ENCODE measurements at regions not wholly inside any gene's neighbourhood (a gene's known extent, or its start where the extent isn't known, plus 50 kb on each side); places are given as distances from the start of the nearest gene placed in this dataset.

DNA sequence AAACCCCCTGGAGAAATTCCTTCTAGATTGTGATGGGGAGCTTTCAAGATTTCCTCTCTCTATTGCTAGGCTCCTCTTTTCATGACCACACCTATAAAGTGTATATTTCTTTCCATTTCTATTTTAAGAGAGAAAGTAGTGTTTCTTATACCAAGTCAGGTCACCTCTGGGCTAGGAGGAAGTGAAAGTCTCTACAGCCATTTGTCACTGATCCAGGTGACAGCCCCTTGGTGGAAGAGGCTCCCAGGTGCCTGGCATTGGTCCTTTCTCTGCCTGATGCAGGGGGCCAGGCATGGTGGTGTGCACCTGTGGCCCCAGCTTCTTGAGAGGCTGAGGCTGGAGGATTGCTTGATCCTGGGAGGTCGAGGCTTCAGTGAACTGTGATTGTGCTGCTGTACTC is 64.7 kb downstream of the DHCR7 start:
- TF ChIP-seq, protein P1, sequence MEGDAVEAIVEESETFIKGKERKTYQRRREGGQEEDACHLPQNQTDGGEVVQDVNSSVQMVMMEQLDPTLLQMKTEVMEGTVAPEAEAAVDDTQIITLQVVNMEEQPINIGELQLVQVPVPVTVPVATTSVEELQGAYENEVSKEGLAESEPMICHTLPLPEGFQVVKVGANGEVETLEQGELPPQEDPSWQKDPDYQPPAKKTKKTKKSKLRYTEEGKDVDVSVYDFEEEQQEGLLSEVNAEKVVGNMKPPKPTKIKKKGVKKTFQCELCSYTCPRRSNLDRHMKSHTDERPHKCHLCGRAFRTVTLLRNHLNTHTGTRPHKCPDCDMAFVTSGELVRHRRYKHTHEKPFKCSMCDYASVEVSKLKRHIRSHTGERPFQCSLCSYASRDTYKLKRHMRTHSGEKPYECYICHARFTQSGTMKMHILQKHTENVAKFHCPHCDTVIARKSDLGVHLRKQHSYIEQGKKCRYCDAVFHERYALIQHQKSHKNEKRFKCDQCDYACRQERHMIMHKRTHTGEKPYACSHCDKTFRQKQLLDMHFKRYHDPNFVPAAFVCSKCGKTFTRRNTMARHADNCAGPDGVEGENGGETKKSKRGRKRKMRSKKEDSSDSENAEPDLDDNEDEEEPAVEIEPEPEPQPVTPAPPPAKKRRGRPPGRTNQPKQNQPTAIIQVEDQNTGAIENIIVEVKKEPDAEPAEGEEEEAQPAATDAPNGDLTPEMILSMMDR (IDR thresholded peaks at IDR 0.05; ENCODE audit: low read depth, low read length): no peak
- Histone ChIP-seq H3K27me3 (ENCODE audit: control insufficient read depth, insufficient read depth, low read length) (peaks cover 5% of the 10 kb centered on the region), H3K4me3 (ENCODE audit: low read depth, low read length) (no peak overlapping the region), H3K9me3 (ENCODE audit: control insufficient read depth, insufficient read depth, low read length) (peaks cover 7% of the 10 kb centered on the region), H3K27ac (ENCODE audit: low read depth, low read length) (no peak overlapping the region)
- ChIA-PET POLR2A (no interaction called here), CTCF (no interaction called here)
- no peak for DNase-seq (ENCODE audit: low read depth, low spot score)

DNA sequence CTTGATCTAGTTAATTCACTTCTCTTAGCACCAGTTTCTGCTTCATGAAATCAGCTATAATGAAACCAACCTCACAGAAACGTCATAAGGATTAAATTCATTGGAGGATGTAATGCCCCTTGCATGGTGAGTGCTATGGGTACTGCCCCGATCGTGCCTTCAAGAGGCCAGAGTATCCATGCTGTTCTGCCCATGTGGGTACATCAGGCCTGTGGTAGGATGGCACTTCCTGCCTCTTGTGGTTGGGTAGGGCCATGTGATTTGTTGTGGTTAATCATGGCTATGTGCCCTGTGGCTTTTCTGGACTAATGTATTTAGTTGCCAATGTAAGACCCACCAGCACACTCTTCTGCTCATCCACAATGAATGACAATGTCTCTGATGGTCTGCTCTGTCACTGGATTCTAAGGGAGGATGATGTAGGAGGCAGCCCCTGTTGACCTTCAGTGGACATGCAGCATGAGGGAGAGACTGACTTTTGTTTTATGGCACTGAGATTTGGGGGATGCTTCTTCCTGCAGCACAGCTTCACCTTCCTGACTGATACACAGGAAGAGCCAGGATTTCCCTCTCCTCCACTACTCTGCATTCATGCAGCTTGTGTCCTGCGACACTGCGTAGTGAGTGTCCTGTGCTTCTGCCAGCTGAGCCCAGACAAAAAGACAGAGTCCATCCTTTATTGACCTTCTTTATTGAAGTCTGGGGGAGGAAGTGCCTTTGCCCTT is 66.2 kb downstream of the DHCR7 start:
- peaks cover 2% of the 10 kb centered on the region for H3K27me3 ChIP-seq (ENCODE audit: control insufficient read depth, insufficient read depth, low read length)
- no peak for DNase-seq (ENCODE audit: low read depth, low spot score)
- CTCF ChIA-PET: interaction anchor here (1.1 kb wide), 1 partner anchor 181 kb away, joined by 3 read pairs; no protein-coding TSS in a partner anchor
- peaks cover 3% of the 10 kb centered on the region; the same call in 1 of the 2 replicates for H3K9me3 ChIP-seq (ENCODE audit: control insufficient read depth, insufficient read depth, low read length)
- TF ChIP-seq, protein P1 (IDR thresholded peaks at IDR 0.05; ENCODE audit: low read depth, low read length): no peak
- no peak overlapping the region for H3K4me3 ChIP-seq (ENCODE audit: low read depth, low read length)
- no peak overlapping the region for H3K27ac ChIP-seq (ENCODE audit: low read depth, low read length)
- POLR2A ChIA-PET: no interaction called here

DNA sequence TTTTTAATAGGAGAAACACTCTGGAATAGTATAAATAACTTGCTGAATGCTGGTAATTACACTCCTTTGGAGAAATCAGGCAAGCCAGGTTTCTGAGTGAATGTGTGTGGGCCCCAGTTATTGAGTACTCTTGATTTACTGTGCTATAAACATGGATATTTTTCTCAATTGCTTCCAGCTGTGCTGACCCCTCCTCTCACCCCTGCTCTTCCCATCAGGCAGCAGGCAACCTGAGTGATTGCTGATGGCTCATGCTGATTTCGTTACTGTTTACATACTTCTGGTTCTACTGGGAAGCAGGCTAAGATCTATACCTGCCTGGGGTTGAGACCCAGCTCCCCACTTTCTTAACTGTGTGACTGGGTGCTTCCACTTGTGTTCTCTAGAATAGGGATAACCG is 68.5 kb downstream of the DHCR7 start:
- Histone ChIP-seq H3K27ac (ENCODE audit: low read depth, low read length) (no peak overlapping the region), H3K27me3 (ENCODE audit: control insufficient read depth, insufficient read depth, low read length) (peaks cover 2% of the 10 kb centered on the region), H3K9me3 (ENCODE audit: control insufficient read depth, insufficient read depth, low read length) (no peaks in the 10 kb centered on the region; the same call in 1 of the 2 replicates), H3K4me3 (ENCODE audit: low read depth, low read length) (no peak overlapping the region)
- POLR2A ChIA-PET: no interaction called here
- DNase-seq (ENCODE audit: low read depth, low spot score): no peak
- CTCF ChIA-PET: no interaction called here
- TF ChIP-seq, protein P1 (IDR thresholded peaks at IDR 0.05; ENCODE audit: low read depth, low read length): no peak

DNA sequence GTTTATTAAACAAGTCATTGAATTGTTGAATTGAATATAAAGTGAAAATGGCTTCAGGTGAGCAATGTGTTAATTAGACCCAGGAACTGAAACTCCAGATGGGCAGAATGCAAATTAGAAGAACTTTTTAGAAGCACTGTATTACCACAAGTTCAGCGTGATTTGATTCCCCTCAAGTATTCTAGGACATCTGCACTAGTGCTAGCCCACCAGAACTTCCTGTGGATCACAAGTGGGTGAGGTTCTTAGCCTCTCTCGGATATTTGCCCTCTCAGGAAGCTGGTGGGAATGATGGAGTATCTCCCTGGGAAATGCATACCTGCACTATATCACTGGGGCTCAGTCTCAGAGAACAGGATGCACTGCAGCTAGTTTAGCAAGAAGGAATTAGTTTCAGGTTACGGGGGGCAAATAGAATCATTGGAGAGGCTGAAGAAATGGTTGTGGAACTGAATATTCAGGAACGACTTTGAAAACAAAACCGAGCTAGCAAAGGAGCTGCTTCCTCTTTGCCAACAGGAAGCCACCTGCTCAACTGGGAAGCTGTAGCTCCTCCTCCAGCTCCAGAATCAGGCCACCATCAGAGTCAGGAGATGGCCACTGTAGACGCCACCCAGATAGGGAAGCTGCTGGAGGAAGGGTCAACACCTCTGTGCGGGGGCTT is 74.3 kb downstream of the DHCR7 start:
- CTCF ChIA-PET: interaction anchor here (0.7 to 1.5 kb wide), 3 partner anchors 287 to 905 kb away, joined by 3 to 4 read pairs (median 4); no protein-coding TSS in a partner anchor
- TF ChIP-seq, protein P1 (IDR thresholded peaks at IDR 0.05; ENCODE audit: low read depth, low read length): no peak

More for the DNA sequence above, 74.3 kb downstream of the DHCR7 start:
- H3K4me3 ChIP-seq (ENCODE audit: low read depth, low read length): no peak overlapping the region
- H3K27ac ChIP-seq (ENCODE audit: low read depth, low read length): no peak overlapping the region
- no peak for DNase-seq (ENCODE audit: low read depth, low spot score)
- POLR2A ChIA-PET: no interaction called here
- peaks cover 9% of the 10 kb centered on the region; the same call in 1 of the 2 replicates for H3K9me3 ChIP-seq (ENCODE audit: control insufficient read depth, insufficient read depth, low read length)
- peaks cover 3% of the 10 kb centered on the region for H3K27me3 ChIP-seq (ENCODE audit: control insufficient read depth, insufficient read depth, low read length)

All from AG04450 (cell line).